Lower leg skin (tissue), 4 donors: ENCODE measurements at regions not wholly inside any gene's neighbourhood (a gene's known extent, or its start where the extent isn't known, plus 50 kb on each side); places are given as distances from the start of the nearest gene placed in this dataset.

Experiments used
- DNase-seq, 2 donors: peaks; one replicate each; pipeline ENCODE4 v3.0.0-alpha.2; 2019; ENCODE audit warnings: low spot score in 2 of 2
- H3K4me3 ChIP-seq: fragments of 200-600 bp; sonication (generic); 2 replicates; pipeline ENCODE4 v1.5.1; 2017; ENCODE audit warnings: mild to moderate bottlenecking, low read depth; ENCODE audit not compliant: poor library complexity, severe bottlenecking
- POLR2A ChIP-seq, 2 donors: fragments of 450-650 bp; IDR thresholded peaks; one replicate each; pipeline ENCODE4 v1.6.1; 2016 to 2017; ENCODE audit warnings: antibody characterized with exemption in 2 of 2, mild to moderate bottlenecking in 1 of 2, moderate library complexity in 1 of 2
- WGBS, 2 donors: methylation state at CpG; one replicate each; pipeline ENCODE4 v1.1.5; 2018; 5-methylcytosine and 5-hydroxymethylcytosine counted together
- intact Hi-C: fragments of 100-400 bp; cut with DNase I; formaldehyde crosslinking; loops from one replicate; pipeline ENCODE4 v1.15.0; 2023; ENCODE audit warnings: low total_unique reads
- TF ChIP-seq, protein P1 (sequence below), 3 donors: fragments of 450-650 bp; IDR thresholded peaks; one replicate each; pipeline ENCODE4 v1.5.1; 2016; ENCODE audit warnings: antibody characterized with exemption in 3 of 3, mild to moderate bottlenecking in 3 of 3, moderate library complexity in 2 of 3

DNA sequence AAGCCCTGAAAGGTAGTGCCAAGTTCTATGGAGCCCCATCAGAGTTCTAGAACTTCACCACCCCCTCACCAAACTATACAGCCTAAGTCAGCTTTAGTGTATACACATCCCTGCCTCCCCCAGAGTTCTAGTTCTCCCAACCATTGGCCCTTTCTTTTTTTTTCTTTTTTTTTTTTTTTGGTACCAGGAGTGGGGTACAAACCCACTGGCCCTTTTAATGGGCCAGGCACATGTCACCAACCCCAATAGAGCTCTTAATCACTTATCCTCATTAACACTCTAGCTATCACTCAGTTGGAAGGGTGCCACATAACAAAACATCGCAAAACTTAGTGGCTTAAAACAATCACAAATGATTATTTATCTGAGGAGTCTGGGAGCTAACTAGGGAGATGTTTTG lies 588.6 kb downstream of the BCOR start:
- no peak for DNase-seq
- WGBS, 2 donors = 89 to 93% methylated on average over 1 of the region's 1 CpG
- no peak overlapping the region for H3K4me3 ChIP-seq
- TF ChIP-seq, protein P1, sequence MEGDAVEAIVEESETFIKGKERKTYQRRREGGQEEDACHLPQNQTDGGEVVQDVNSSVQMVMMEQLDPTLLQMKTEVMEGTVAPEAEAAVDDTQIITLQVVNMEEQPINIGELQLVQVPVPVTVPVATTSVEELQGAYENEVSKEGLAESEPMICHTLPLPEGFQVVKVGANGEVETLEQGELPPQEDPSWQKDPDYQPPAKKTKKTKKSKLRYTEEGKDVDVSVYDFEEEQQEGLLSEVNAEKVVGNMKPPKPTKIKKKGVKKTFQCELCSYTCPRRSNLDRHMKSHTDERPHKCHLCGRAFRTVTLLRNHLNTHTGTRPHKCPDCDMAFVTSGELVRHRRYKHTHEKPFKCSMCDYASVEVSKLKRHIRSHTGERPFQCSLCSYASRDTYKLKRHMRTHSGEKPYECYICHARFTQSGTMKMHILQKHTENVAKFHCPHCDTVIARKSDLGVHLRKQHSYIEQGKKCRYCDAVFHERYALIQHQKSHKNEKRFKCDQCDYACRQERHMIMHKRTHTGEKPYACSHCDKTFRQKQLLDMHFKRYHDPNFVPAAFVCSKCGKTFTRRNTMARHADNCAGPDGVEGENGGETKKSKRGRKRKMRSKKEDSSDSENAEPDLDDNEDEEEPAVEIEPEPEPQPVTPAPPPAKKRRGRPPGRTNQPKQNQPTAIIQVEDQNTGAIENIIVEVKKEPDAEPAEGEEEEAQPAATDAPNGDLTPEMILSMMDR (IDR thresholded peaks at IDR 0.05) = no peak
- no peak for TF ChIP-seq POLR2A (IDR thresholded peaks at IDR 0.05)
- intact Hi-C loops = no loop called here

DNA sequence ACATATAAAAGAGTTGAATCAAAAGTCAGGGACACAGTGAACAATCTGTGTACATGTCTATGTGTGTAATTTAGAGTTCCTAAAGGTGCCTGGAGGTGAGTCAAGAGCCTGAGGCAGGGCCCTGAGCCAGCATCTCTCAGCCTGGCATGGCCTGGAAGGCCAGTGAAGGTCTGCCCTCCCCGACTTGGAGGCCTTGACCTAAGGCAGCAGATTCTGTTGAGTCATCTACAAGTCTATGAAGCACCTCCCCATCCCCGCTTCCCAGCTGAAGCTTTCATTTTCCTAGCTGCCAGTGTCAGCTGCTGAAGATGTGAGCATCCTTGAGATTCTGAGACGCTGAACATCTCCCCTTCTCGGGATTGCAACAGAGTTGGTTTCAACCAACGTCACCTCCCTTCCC lies 583.9 kb downstream of the BCOR start:
- WGBS, 2 donors = 72 to 75% methylated on average over 5 of the region's 5 CpGs
- intact Hi-C loops = no loop called here
- no peak overlapping the region for H3K4me3 ChIP-seq
- TF ChIP-seq POLR2A (IDR thresholded peaks at IDR 0.05) = no peak
- TF ChIP-seq, protein P1 (IDR thresholded peaks at IDR 0.05) = no peak
- DNase-seq = no peak

DNA sequence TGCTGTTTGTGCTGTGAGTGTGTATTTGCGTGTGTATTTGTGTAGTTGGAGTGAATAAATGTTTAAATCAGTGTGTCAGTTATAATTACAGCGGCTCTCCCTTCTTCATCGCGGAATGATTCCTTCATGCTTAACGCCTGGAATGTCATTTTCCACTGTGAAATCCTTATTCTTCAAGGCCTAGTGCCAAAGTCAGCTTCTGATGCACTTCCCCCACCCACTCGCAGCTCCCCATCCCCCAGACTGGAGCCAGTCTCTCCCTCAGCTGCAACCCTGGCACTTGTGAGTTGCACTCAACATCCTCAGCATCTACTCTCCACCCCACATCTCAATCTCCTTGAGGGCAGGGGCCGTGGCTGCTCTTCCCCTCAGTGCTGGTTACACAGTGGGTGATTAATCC lies 583.0 kb downstream of the BCOR start:
- DNase-seq = no peak
- WGBS, 2 donors = 67 to 70% methylated on average over 7 of the region's 7 CpGs
- intact Hi-C loops = no loop called here
- TF ChIP-seq POLR2A (IDR thresholded peaks at IDR 0.05) = no peak
- TF ChIP-seq, protein P1 (IDR thresholded peaks at IDR 0.05) = no peak
- H3K4me3 ChIP-seq = no peak overlapping the region

DNA sequence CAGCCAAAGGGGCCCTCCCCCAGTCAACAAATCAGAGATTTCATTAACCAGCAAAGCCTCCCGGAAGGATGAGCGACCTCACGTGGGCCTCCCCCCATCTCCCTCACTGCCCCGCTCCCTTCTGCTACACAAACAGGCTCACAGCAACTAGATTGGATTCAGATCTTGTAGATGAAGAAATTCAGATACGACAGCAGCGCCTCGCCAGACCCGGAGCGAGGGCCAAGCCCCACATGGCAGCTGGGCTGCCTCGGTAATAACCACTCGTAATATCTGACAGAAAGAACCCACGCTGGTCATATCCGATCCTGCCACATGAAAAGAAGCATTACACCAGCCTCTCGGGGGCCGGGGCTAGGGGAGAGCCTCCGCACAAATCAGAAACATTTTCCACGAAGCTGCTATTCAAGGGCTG lies 581.3 kb downstream of the BCOR start:
- DNase-seq = no peak
- no peak for TF ChIP-seq POLR2A (IDR thresholded peaks at IDR 0.05)
- intact Hi-C loops = no loop called here
- 76 to 91% methylated on average over 11 to 17 of the region's 17 CpGs for WGBS, 2 donors
- H3K4me3 ChIP-seq = no peak overlapping the region

DNA sequence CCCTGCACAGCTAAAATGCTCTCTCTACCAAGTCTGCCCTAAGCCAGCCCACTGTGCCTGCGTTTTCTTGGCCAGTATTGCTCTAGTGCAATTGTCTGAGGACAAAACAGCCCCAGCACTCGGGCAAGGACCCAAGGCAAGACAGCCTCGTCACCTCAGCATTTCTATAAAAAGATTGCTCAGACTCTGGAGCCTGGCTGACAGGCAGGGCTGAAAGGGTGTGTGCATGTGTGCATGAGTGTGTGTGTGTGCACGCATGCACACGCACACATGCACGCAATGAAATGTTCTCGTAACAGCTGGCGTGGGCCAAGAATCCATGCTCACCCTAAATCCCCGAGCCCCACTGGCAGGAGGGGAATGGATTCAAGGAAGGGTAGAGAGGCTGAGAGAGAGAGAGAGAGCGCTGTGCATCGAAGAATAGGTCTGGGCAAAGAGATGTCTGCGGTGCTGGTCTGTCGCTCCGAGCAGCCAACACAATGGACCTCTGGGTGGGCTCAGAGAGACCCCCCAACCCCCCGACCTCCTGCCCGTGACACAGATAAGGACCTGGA lies 579.2 kb downstream of the BCOR start:
- peak in 1 of 2 donors; percentile 79 for DNase-seq
- 0 to 56% methylated on average over 1 to 16 of the region's 16 CpGs for WGBS, 2 donors

DNA sequence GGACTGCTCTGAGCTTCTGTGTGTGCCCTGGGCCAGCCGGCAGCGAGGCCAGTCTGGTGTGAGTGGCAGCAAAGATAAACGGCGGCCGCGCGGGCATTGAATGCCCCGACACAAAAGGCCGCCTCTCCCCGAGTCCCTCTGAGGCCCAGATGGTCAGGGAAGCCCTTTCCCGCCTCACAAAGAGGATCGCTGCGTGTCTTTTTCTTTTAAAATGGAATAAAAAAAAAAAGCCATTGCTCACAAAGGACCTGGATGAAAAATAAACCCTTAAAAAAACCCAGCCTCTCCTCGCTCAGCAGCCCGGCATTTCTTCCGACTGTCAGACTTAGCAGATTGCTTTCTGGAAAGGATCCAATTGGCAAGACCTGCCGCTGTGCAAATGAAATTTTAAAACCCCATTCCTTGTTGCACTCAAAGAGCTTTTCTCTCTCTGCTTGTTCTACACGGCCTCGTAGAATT lies 578.7 kb downstream of the BCOR start:
- 21 to 46% methylated on average over 17 to 19 of the region's 19 CpGs for WGBS, 2 donors
- H3K4me3 ChIP-seq = no peak overlapping the region
- intact Hi-C loops = no loop called here
- TF ChIP-seq, protein P1 (IDR thresholded peaks at IDR 0.05) = no peak
- no peak for TF ChIP-seq POLR2A (IDR thresholded peaks at IDR 0.05)
- peak in 1 of 2 donors; percentile 82 for DNase-seq

More for the DNA sequence above, 579.2 kb downstream of the BCOR start:
- no peak overlapping the region for H3K4me3 ChIP-seq
- TF ChIP-seq, protein P1 (IDR thresholded peaks at IDR 0.05) = no peak
- no peak for TF ChIP-seq POLR2A (IDR thresholded peaks at IDR 0.05)
- intact Hi-C loops = no loop called here
